Liver (tissue), 8 donors: ENCODE measurements at regions not wholly inside any gene's neighbourhood (a gene's known extent, or its start where the extent isn't known, plus 50 kb on each side); places are given as distances from the start of the nearest gene placed in this dataset.

Experiments used
- DNase-seq: peaks from one replicate; pipeline ENCODE4 v3.0.0-alpha.2; 2017; ENCODE audit warnings: low spot score
- H3K27ac ChIP-seq, 2 donors: one replicate each; pipeline ENCODE4 v1.7.0; 2013; ENCODE audit warnings: inconsistent platforms in 2 of 2, low read length in 2 of 2, control low read depth in 1 of 2, low read depth in 1 of 2, mild to moderate bottlenecking in 1 of 2
- H3K27me3 ChIP-seq, 4 donors: one replicate each; pipeline versions ENCODE4 v1.6.1 to v1.7.0; 2013; ENCODE audit warnings: low read length in 3 of 4, inconsistent platforms in 1 of 4, mild to moderate bottlenecking in 1 of 4, moderate library complexity in 1 of 4; ENCODE audit not compliant: control insufficient read depth in 4 of 4, insufficient read depth in 4 of 4
- H3K36me3 ChIP-seq, 4 donors: one replicate each; pipeline versions ENCODE4 v1.6.1 to v1.7.0; 2013; ENCODE audit warnings: low read length in 3 of 4, mild to moderate bottlenecking in 3 of 4, low read depth in 1 of 4, moderate library complexity in 1 of 4; ENCODE audit not compliant: control insufficient read depth in 4 of 4, insufficient read depth in 3 of 4
- H3K4me1 ChIP-seq, 4 donors: one replicate each; pipeline versions ENCODE4 v1.6.1 to v1.7.0; 2013; ENCODE audit warnings: low read length in 3 of 4, mild to moderate bottlenecking in 3 of 4, moderate library complexity in 1 of 4; ENCODE audit not compliant: control insufficient read depth in 4 of 4, insufficient read depth in 4 of 4
- H3K4me3 ChIP-seq, 3 donors: one replicate each; pipeline versions ENCODE4 v1.6.1 to v1.7.0; 2013; ENCODE audit warnings: low read length in 3 of 3, control low read depth in 1 of 3, low read depth in 1 of 3, mild to moderate bottlenecking in 1 of 3
- H3K9ac ChIP-seq, 2 donors: one replicate each; pipeline ENCODE4 v1.7.0; 2013; ENCODE audit warnings: low read length in 2 of 2, mild to moderate bottlenecking in 2 of 2, moderate library complexity in 2 of 2, control low read depth in 1 of 2, low read depth in 1 of 2
- H3K9me3 ChIP-seq, 4 donors: one replicate each; pipeline versions ENCODE4 v1.6.1 to v1.7.0; 2013; ENCODE audit warnings: low read length in 3 of 4; ENCODE audit not compliant: control insufficient read depth in 4 of 4
- CTCF ChIP-seq: fragments of 150-350 bp; IDR thresholded peaks from 2 replicates; pipeline ENCODE4 v1.5.1; 2017; ENCODE audit warnings: improper control_type of control experiment, low read depth, low read length; ENCODE audit not compliant: missing input control
- EGR1 ChIP-seq, 2 donors: IDR thresholded peaks; 2 replicates each; pipeline ENCODE4 v1.6.1; 2016 to 2018; ENCODE audit warnings: antibody characterized with exemption in 2 of 2, low read depth in 2 of 2
- FOXA1 ChIP-seq: IDR thresholded peaks from 2 replicates; pipeline ENCODE4 v1.6.1; 2016; ENCODE audit warnings: antibody characterized with exemption
- FOXA2 ChIP-seq: IDR thresholded peaks from 2 replicates; pipeline ENCODE4 v1.6.1; 2016; ENCODE audit warnings: antibody characterized with exemption
- GABPA ChIP-seq, 2 donors: IDR thresholded peaks in 1 of 2; conservative IDR thresholded peaks in 1 of 2; 2 replicates each; pipeline ENCODE4 v1.6.1; 2016; ENCODE audit warnings: antibody characterized with exemption in 2 of 2, mild to moderate bottlenecking in 1 of 2, moderate library complexity in 1 of 2
- HNF4A ChIP-seq, 2 donors: conservative IDR thresholded peaks; 2 replicates each; pipeline ENCODE4 v1.6.1; 2016; ENCODE audit warnings: antibody characterized with exemption in 2 of 2, mild to moderate bottlenecking in 2 of 2
- HNF4G ChIP-seq: IDR thresholded peaks from 2 replicates; pipeline ENCODE4 v1.6.1; 2016; ENCODE audit warnings: antibody characterized with exemption
- JUND ChIP-seq, 2 donors: IDR thresholded peaks; 2 replicates each; pipeline ENCODE4 v1.6.1; 2016; ENCODE audit warnings: antibody characterized with exemption in 2 of 2
- NR2F2 ChIP-seq: IDR thresholded peaks from 2 replicates; pipeline ENCODE4 v1.6.1; 2016; ENCODE audit warnings: antibody characterized with exemption
- RAD21 ChIP-seq, 2 donors: IDR thresholded peaks; 2 replicates each; pipeline ENCODE4 v1.6.1; 2016; ENCODE audit warnings: antibody characterized with exemption in 2 of 2, mild to moderate bottlenecking in 2 of 2
- RXRA ChIP-seq, 2 donors: IDR thresholded peaks; 2 replicates each; pipeline ENCODE4 v1.6.1; 2017 to 2018; ENCODE audit warnings: antibody characterized with exemption in 2 of 2, mild to moderate bottlenecking in 1 of 2
- TAF1 ChIP-seq: conservative IDR thresholded peaks from 2 replicates; pipeline ENCODE4 v1.6.1; 2016; ENCODE audit warnings: antibody characterized with exemption, mild to moderate bottlenecking
- YY1 ChIP-seq: IDR thresholded peaks from 2 replicates; pipeline ENCODE4 v1.6.1; 2016; ENCODE audit warnings: antibody characterized with exemption, mild to moderate bottlenecking
- WGBS: extraction: QIAGEN DNeasy Blood & Tissue Kit; methylation state at CpG from one replicate; pipeline ENCODE4 v1.1.7; 2013; 5-methylcytosine and 5-hydroxymethylcytosine counted together
- TF ChIP-seq, protein P1 (sequence below): IDR thresholded peaks from 2 replicates; pipeline ENCODE4 v1.6.1; 2016; ENCODE audit warnings: antibody characterized with exemption
- TF ChIP-seq, protein P2 (sequence below): IDR thresholded peaks from 2 replicates; pipeline ENCODE4 v1.6.1; 2016; ENCODE audit warnings: antibody characterized with exemption
- donor health status: healthy.
- donor health status: healthy.
- donor health status: healthy.
- donor health status: healthy.
- donor health status: healthy.

DNA sequence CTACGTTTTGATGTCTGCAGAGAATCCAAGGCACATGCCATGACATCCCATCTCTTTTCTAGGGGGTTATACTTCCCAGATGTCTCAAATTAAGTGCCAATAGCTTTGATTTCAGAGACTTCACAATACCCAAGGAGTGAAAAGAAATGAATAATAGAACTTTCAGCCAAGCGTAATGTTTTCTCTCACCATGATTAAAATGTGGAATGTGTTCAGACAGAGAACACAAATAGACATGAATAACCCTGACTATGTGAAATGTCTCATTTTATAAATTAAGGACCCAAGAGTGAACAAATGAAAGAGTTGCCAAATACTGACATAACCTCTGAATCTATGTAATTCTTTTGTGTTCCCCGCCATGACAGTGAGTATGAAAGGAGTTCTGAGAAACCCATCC lies 123.6 kb upstream of the GAP43 start (continued):
- TF ChIP-seq HNF4A (conservative IDR thresholded peaks at IDR 0.05), result no peak
- TF ChIP-seq RAD21 (IDR thresholded peaks at IDR 0.05), result no peak
- TF ChIP-seq, protein P1, sequence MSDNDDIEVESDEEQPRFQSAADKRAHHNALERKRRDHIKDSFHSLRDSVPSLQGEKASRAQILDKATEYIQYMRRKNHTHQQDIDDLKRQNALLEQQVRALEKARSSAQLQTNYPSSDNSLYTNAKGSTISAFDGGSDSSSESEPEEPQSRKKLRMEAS, result no peak
- TF ChIP-seq, protein P2, sequence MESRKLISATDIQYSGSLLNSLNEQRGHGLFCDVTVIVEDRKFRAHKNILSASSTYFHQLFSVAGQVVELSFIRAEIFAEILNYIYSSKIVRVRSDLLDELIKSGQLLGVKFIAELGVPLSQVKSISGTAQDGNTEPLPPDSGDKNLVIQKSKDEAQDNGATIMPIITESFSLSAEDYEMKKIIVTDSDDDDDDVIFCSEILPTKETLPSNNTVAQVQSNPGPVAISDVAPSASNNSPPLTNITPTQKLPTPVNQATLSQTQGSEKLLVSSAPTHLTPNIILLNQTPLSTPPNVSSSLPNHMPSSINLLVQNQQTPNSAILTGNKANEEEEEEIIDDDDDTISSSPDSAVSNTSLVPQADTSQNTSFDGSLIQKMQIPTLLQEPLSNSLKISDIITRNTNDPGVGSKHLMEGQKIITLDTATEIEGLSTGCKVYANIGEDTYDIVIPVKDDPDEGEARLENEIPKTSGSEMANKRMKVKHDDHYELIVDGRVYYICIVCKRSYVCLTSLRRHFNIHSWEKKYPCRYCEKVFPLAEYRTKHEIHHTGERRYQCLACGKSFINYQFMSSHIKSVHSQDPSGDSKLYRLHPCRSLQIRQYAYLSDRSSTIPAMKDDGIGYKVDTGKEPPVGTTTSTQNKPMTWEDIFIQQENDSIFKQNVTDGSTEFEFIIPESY, result no peak
- TF ChIP-seq YY1, result no peak

GRCh38 chr3:115500795-115501194 lies 122.5 kb upstream of the GAP43 start:
- TF ChIP-seq, protein P1, result no peak
- TF ChIP-seq, protein P2, result no peak
- TF ChIP-seq CTCF (no peak), TAF1 (no peak), FOXA2 (no peak), NR2F2 (no peak), EGR1 (IDR thresholded peaks at IDR 0.05; ENCODE audit: low read depth in 2 of 2) (no peak), GABPA (IDR thresholded peaks at IDR 0.05 in 1 of 2, conservative IDR thresholded peaks at IDR 0.05 in 1 of 2) (no peak), RXRA (IDR thresholded peaks at IDR 0.05) (no peak), JUND (IDR thresholded peaks at IDR 0.05) (no peak), RAD21 (IDR thresholded peaks at IDR 0.05) (no peak), HNF4G (no peak), FOXA1 (no peak)
- Histone ChIP-seq H3K36me3 (no peaks in the 10 kb centered on the region), H3K27me3 (no peaks in the 10 kb centered on the region), H3K4me1 (no peaks in the 10 kb centered on the region), H3K4me3 (no peak overlapping the region), H3K9me3 (no peaks in the 10 kb centered on the region), H3K9ac (no peak overlapping the region), H3K27ac (no peak overlapping the region)
- WGBS, result 29% methylated on average over 2 of the region's 2 CpGs
- no peak for DNase-seq

GRCh38 chr3:115502128-115502527 lies 121.2 kb upstream of the GAP43 start:
- H3K9me3 ChIP-seq, result no peaks in the 10 kb centered on the region
- no peak overlapping the region for H3K27ac ChIP-seq
- no peak overlapping the region for H3K9ac ChIP-seq
- no peaks in the 10 kb centered on the region for H3K4me1 ChIP-seq
- H3K36me3 ChIP-seq, result no peaks in the 10 kb centered on the region
- TF ChIP-seq, protein P1, result no peak
- no peak for TF ChIP-seq YY1
- H3K27me3 ChIP-seq, result no peaks in the 10 kb centered on the region
- 81% methylated on average over 4 of the region's 4 CpGs for WGBS
- DNase-seq, result no peak
- H3K4me3 ChIP-seq, result no peak overlapping the region
